Peyer's patch (tissue), 4 donors: ENCODE measurements at regions not wholly inside any gene's neighbourhood (a gene's known extent, or its start where the extent isn't known, plus 50 kb on each side); places are given as distances from the start of the nearest gene placed in this dataset.
"Not testable (repeated sequence)": the region's sequence is repeated elsewhere in the genome, so short reads cannot be mapped to it uniquely, and the experiment has no call there.

Experiments used
- CTCF ChIP-seq, 6 experiments: fragments of 450-650 bp in 4 of 6; fragments of 200-600 bp in 2 of 6; sonication (generic) in 1 of 6; IDR thresholded peaks; one replicate each; pipeline ENCODE4 v1.5.1; 2017 to 2019; ENCODE audit warnings: antibody characterized with exemption in 6 of 6, mild to moderate bottlenecking in 3 of 6, moderate library complexity in 1 of 6
- POLR2A ChIP-seq, 2 donors: fragments of 450-650 bp; IDR thresholded peaks; one replicate each; pipeline ENCODE4 v1.5.1; 2017; ENCODE audit warnings: antibody characterized with exemption in 2 of 2, mild to moderate bottlenecking in 2 of 2, moderate library complexity in 2 of 2

- not testable (repeated sequence) for TF ChIP-seq CTCF, POLR2A (IDR thresholded peaks at IDR 0.05)
Measured at GRCh38 chr21:8766142-8766541, 1755.2 kb upstream of the TPTE start.
